ENCODE measurements at regions not wholly inside any gene's neighbourhood (a gene's known extent, or its start where the extent isn't known, plus 50 kb on each side); places are given as distances from the start of the nearest gene placed in this dataset.
A peak's percentile ranks its signal among the peaks of the same experiment; 100 is the strongest.

GRCh38 chr12:132424811-132425210 is 65.1 kb upstream of the FBRSL1 start:
- DNase-seq (ENCODE audit: low spot score): no peak

GRCh38 chr12:132423820-132424645 is 65.9 kb upstream of the FBRSL1 start:
- no peak for DNase-seq (ENCODE audit: low spot score)

GRCh38 chr12:132423251-132423819 is 66.6 kb upstream of the FBRSL1 start:
- no peak for DNase-seq (ENCODE audit: low spot score)

- DNase-seq (ENCODE audit: low spot score): no peak
Measured at GRCh38 chr12:132422381-132423043, 67.4 kb upstream of the FBRSL1 start.

GRCh38 chr12:132422040-132422380 is 67.9 kb upstream of the FBRSL1 start:
- no peak for DNase-seq (ENCODE audit: low spot score)

GRCh38 chr12:132419631-132420246 is 70.2 kb upstream of the FBRSL1 start:
- no peak for DNase-seq (ENCODE audit: low spot score)

GRCh38 chr12:132418393-132418925 is 71.5 kb upstream of the FBRSL1 start:
- DNase-seq (ENCODE audit: low spot score): no peak

- no peak for DNase-seq (ENCODE audit: low spot score)
Measured at GRCh38 chr12:132417741-132418140, 72.2 kb upstream of the FBRSL1 start.

- DNase-seq (ENCODE audit: low spot score): no peak
Measured at GRCh38 chr12:132416827-132417226, 73.1 kb upstream of the FBRSL1 start.

GRCh38 chr12:132416121-132416673 is 73.8 kb upstream of the FBRSL1 start:
- no peak for DNase-seq (ENCODE audit: low spot score)

- no peak for DNase-seq (ENCODE audit: low spot score)
Measured at GRCh38 chr12:132415327-132416120, 74.4 kb upstream of the FBRSL1 start.

- DNase-seq (ENCODE audit: low spot score): peak; percentile 96
Measured at GRCh38 chr12:132414634-132415326, 75.2 kb upstream of the FBRSL1 start.

- no peak for DNase-seq (ENCODE audit: low spot score)
Measured at GRCh38 chr12:132413931-132414588, 75.9 kb upstream of the FBRSL1 start.

- no peak for DNase-seq (ENCODE audit: low spot score)
Measured at GRCh38 chr12:132411457-132411856, 78.5 kb upstream of the FBRSL1 start.

- DNase-seq (ENCODE audit: low spot score): no peak
Measured at GRCh38 chr12:132410849-132411248, 79.1 kb upstream of the FBRSL1 start.

GRCh38 chr12:132410296-132410625 is 79.7 kb upstream of the FBRSL1 start:
- DNase-seq (ENCODE audit: low spot score): no peak

- DNase-seq (ENCODE audit: low spot score): no peak
Measured at GRCh38 chr12:132409495-132410295, 80.3 kb upstream of the FBRSL1 start.

GRCh38 chr12:132408626-132409494 is 79.5 kb upstream of the GALNT9 start:
- DNase-seq (ENCODE audit: low spot score): no peak

GRCh38 chr12:132407992-132408391 is 78.6 kb upstream of the GALNT9 start:
- no peak for DNase-seq (ENCODE audit: low spot score)
